ENCODE measurements at regions not wholly inside any gene's neighbourhood (a gene's known extent, or its start where the extent isn't known, plus 50 kb on each side); places are given as distances from the start of the nearest gene placed in this dataset.

- no peak for TF ChIP-seq CTCF (IDR thresholded peaks at IDR 0.05)
- no peak for TF ChIP-seq POLR2A (IDR thresholded peaks at IDR 0.05)
Measured at GRCh38 chr9:26658476-26658875, 234.1 kb downstream of the CAAP1 start.
